Astrocyte (in vitro differentiated cells and primary cell): ENCODE measurements at regions not wholly inside any gene's neighbourhood (a gene's known extent, or its start where the extent isn't known, plus 50 kb on each side); places are given as distances from the start of the nearest gene placed in this dataset.

Experiments
- CTCF ChIP-seq: IDR thresholded peaks from 2 replicates; pipeline ENCODE4 v1.5.1; 2011; ENCODE audit warnings: low read depth, mild to moderate bottlenecking, inconsistent platforms, low read length, moderate library complexity; ENCODE audit not compliant: insufficient read depth
- EZH2 ChIP-seq: IDR thresholded peaks from 2 replicates; pipeline ENCODE4 v1.6.1; 2012; ENCODE audit warnings: mild to moderate bottlenecking, low read length, inconsistent platforms; ENCODE audit not compliant: insufficient read depth

GRCh38 chr5:165609871-165610270 lies 2104.5 kb downstream of the MAT2B start:
- TF ChIP-seq CTCF (no peak), EZH2 (no peak)
